ENCODE measurements at regions not wholly inside any gene's neighbourhood (a gene's known extent, or its start where the extent isn't known, plus 50 kb on each side); places are given as distances from the start of the nearest gene placed in this dataset.

- no peak for DNase-seq
Measured at GRCh38 chr5:125746917-125747316, 676.3 kb upstream of the GRAMD2B start.

- no peak for DNase-seq
Measured at GRCh38 chr5:125750147-125750860, 672.9 kb upstream of the GRAMD2B start.

- no peak for DNase-seq
Measured at GRCh38 chr5:125750861-125751186, 672.4 kb upstream of the GRAMD2B start.

- DNase-seq: no peak
Measured at GRCh38 chr5:125756456-125756855, 666.8 kb upstream of the GRAMD2B start.

- no peak for DNase-seq
Measured at GRCh38 chr5:125766706-125767105, 656.5 kb upstream of the GRAMD2B start.

- no peak for DNase-seq
Measured at GRCh38 chr5:125775896-125776295, 647.3 kb upstream of the GRAMD2B start.

GRCh38 chr5:125776656-125777139 lies 646.5 kb upstream of the GRAMD2B start:
- no peak for DNase-seq

GRCh38 chr5:125778791-125779190 lies 644.4 kb upstream of the GRAMD2B start:
- no peak for DNase-seq

- DNase-seq: no peak
Measured at GRCh38 chr5:125785407-125785806, 637.8 kb upstream of the GRAMD2B start.

- no peak for DNase-seq
Measured at GRCh38 chr5:125786021-125786420, 637.2 kb upstream of the GRAMD2B start.

GRCh38 chr5:125793470-125793869 lies 629.7 kb upstream of the GRAMD2B start:
- DNase-seq: no peak

GRCh38 chr5:125794922-125795321 lies 628.3 kb upstream of the GRAMD2B start:
- DNase-seq: no peak

GRCh38 chr5:125798307-125798706 lies 624.9 kb upstream of the GRAMD2B start:
- peak; percentile 66 for DNase-seq

- DNase-seq: no peak
Measured at GRCh38 chr5:125812651-125813050, 610.6 kb upstream of the GRAMD2B start.

- no peak for DNase-seq
Measured at GRCh38 chr5:125813221-125813974, 609.8 kb upstream of the GRAMD2B start.

- DNase-seq: no peak
Measured at GRCh38 chr5:125814119-125814518, 609.1 kb upstream of the GRAMD2B start.

GRCh38 chr5:125823572-125823971 lies 599.6 kb upstream of the GRAMD2B start:
- no peak for DNase-seq

- no peak for DNase-seq
Measured at GRCh38 chr5:125826214-125826613, 597.0 kb upstream of the GRAMD2B start.

GRCh38 chr5:125829349-125829748 lies 593.9 kb upstream of the GRAMD2B start:
- DNase-seq: no peak

- no peak for DNase-seq
Measured at GRCh38 chr5:125833398-125833797, 589.8 kb upstream of the GRAMD2B start.

GRCh38 chr5:125834438-125835115 lies 588.6 kb upstream of the GRAMD2B start:
- no peak for DNase-seq

- peak; percentile 61 for DNase-seq
Measured at GRCh38 chr5:125835293-125836172, 587.7 kb upstream of the GRAMD2B start.
